ENCODE measurements at regions not wholly inside any gene's neighbourhood (a gene's known extent, or its start where the extent isn't known, plus 50 kb on each side); places are given as distances from the start of the nearest gene placed in this dataset.

DNA sequence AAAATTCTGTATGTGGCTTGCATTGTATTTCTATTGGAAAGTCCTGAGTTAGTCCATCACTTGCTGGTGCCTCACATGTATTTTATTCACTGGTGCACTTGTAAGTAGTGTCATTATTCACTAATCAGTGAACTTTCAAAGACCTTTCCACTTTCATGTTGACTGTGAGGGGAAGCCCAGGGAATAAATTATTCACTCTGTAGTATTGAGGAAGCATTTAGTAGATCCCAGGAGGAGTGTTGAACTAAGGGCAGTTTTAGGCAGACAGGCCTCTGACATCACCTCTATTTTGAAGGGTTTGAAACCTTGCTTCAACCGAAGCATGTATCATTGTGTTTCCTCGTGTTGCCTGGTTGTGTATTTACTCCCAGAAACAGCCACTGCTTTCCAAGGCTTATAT lies 705.4 kb upstream of the RIOK2 start:
- Mint-ChIP-seq H3K27ac (no peak overlapping the region), H3K9me3 (no peaks in the 10 kb centered on the region), H3K36me3 (ENCODE audit: low read depth) (no peaks in the 10 kb centered on the region), H3K4me3 (no peak overlapping the region), H3K4me1 (no peaks in the 10 kb centered on the region), H3K27me3 (no peaks in the 10 kb centered on the region)
- TF ChIP-seq, protein P1, sequence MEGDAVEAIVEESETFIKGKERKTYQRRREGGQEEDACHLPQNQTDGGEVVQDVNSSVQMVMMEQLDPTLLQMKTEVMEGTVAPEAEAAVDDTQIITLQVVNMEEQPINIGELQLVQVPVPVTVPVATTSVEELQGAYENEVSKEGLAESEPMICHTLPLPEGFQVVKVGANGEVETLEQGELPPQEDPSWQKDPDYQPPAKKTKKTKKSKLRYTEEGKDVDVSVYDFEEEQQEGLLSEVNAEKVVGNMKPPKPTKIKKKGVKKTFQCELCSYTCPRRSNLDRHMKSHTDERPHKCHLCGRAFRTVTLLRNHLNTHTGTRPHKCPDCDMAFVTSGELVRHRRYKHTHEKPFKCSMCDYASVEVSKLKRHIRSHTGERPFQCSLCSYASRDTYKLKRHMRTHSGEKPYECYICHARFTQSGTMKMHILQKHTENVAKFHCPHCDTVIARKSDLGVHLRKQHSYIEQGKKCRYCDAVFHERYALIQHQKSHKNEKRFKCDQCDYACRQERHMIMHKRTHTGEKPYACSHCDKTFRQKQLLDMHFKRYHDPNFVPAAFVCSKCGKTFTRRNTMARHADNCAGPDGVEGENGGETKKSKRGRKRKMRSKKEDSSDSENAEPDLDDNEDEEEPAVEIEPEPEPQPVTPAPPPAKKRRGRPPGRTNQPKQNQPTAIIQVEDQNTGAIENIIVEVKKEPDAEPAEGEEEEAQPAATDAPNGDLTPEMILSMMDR (IDR thresholded peaks at IDR 0.05) = no peak
- ATAC-seq (ENCODE audit: low read depth) (no peak), DNase-seq (no peak)
- intact Hi-C loops (cut with micrococcal nuclease) = no loop called here
- ChIA-PET POLR2A (no interaction called here), CTCF (no interaction called here)

- ChIA-PET CTCF (no interaction called here), POLR2A (no interaction called here)
- no peak overlapping the region for H3K4me3 Mint-ChIP-seq
- H3K36me3 Mint-ChIP-seq (ENCODE audit: low read depth) = no peaks in the 10 kb centered on the region
- TF ChIP-seq, protein P1 (IDR thresholded peaks at IDR 0.05) = no peak
- intact Hi-C loops (cut with micrococcal nuclease) = no loop called here
- no peaks in the 10 kb centered on the region for H3K4me1 Mint-ChIP-seq
- no peaks in the 10 kb centered on the region for H3K27me3 Mint-ChIP-seq
- H3K27ac Mint-ChIP-seq = no peak overlapping the region
- DNase-seq (no peak), ATAC-seq (ENCODE audit: low read depth) (no peak)
- H3K9me3 Mint-ChIP-seq = no peaks in the 10 kb centered on the region
Observed at GRCh38 chr5:97891971-97892370, 708.9 kb upstream of the RIOK2 start.

DNA sequence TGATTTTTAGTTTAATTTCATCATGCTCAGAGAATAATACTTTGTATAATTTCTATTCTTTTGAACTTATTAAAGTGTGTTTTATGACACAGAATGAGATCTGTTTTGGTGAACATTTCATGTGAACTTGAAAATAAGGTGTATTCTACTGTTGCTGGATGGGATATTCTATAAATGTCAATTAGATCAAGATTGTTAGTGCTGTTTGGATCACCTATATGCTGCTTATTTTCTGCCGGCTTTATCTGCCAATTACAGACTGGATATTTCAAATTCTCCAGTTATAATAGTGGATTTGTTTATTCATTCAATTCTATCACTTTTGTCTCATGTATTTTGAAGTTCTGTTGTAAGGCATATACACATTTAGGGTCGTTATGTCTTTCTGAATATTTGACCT lies 720.7 kb upstream of the RIOK2 start:
- no peak overlapping the region for H3K27ac Mint-ChIP-seq
- no peaks in the 10 kb centered on the region for H3K4me1 Mint-ChIP-seq
- ATAC-seq (ENCODE audit: low read depth) (no peak), DNase-seq (no peak)
- H3K9me3 Mint-ChIP-seq = peaks cover 18% of the 10 kb centered on the region
- POLR2A ChIA-PET = no interaction called here
- H3K27me3 Mint-ChIP-seq = no peaks in the 10 kb centered on the region
- H3K4me3 Mint-ChIP-seq = no peak overlapping the region
- no peaks in the 10 kb centered on the region for H3K36me3 Mint-ChIP-seq (ENCODE audit: low read depth)
- TF ChIP-seq, protein P1 (IDR thresholded peaks at IDR 0.05) = no peak
- intact Hi-C loops (cut with micrococcal nuclease) = no loop called here
- CTCF ChIA-PET = no interaction called here

- CTCF ChIA-PET = no interaction called here
- DNase-seq (no peak), ATAC-seq (ENCODE audit: low read depth) (no peak)
- no peak overlapping the region for H3K4me3 Mint-ChIP-seq
- POLR2A ChIA-PET = no interaction called here
- intact Hi-C loops (cut with micrococcal nuclease) = no loop called here
- no peaks in the 10 kb centered on the region for H3K27me3 Mint-ChIP-seq
- H3K9me3 Mint-ChIP-seq = peaks cover 13% of the 10 kb centered on the region
- no peaks in the 10 kb centered on the region for H3K36me3 Mint-ChIP-seq (ENCODE audit: low read depth)
- TF ChIP-seq, protein P1 (IDR thresholded peaks at IDR 0.05) = no peak
- H3K27ac Mint-ChIP-seq = no peak overlapping the region
- no peaks in the 10 kb centered on the region for H3K4me1 Mint-ChIP-seq
Observed at GRCh38 chr5:97906135-97906534, 723.1 kb upstream of the RIOK2 start.

DNA sequence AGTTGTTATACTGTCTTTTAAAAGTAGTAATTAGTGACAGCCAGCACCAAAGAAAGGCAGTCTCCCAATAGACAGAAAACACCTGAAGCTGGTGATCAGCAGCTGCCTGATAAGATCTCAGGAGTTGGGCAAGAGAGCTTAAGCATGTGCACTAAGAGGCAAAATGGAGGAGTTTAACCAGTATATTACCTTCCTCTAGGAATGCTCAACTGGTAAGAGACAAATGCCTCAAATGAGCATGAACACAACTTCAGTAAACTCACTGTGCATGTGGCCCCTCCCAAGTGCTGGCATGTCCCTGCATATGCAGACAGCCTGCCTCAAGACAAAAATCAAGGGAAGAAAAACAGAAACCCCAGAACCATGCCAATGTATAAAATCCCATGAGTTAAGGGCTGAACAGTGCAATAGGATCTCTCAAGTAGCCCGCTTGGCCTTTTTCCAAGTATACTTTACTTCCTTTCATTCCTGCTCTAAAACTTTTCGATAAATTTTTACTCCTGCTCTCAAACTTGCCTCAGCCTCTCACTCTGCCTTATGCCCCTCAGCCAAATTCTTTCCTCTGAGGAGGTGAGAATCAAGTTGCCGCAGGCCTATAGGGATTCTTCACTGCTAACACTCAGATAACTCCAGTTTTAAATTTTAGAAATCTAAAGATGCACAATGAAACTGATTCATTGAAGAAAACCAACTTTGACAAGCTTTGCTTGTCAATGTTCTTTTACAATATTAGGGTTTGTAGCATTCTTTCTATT lies 724.8 kb upstream of the RIOK2 start:
- no peak overlapping the region for H3K4me3 Mint-ChIP-seq
- TF ChIP-seq, protein P1 (IDR thresholded peaks at IDR 0.05) = no peak
- CTCF ChIA-PET = no interaction called here
- POLR2A ChIA-PET = no interaction called here
- H3K27ac Mint-ChIP-seq = no peak overlapping the region
- no peaks in the 10 kb centered on the region for H3K4me1 Mint-ChIP-seq
- peaks cover 9% of the 10 kb centered on the region for H3K9me3 Mint-ChIP-seq
- intact Hi-C loops (cut with micrococcal nuclease) = no loop called here
- no peaks in the 10 kb centered on the region for H3K36me3 Mint-ChIP-seq (ENCODE audit: low read depth)
- DNase-seq (no peak), ATAC-seq (ENCODE audit: low read depth) (no peak)
- H3K27me3 Mint-ChIP-seq = no peaks in the 10 kb centered on the region

Data from activated B cell treated with CpG ODN at 0.5 μM for 24 hours (primary cell).